Stomach (tissue), 8 donors: ENCODE measurements at regions not wholly inside any gene's neighbourhood (a gene's known extent, or its start where the extent isn't known, plus 50 kb on each side); places are given as distances from the start of the nearest gene placed in this dataset.

Experiments
- DNase-seq, 2 donors: peaks; one replicate each; pipeline versions ENCODE4 v3.0.0 to v3.0.0-alpha.2; 2013 to 2019
- H3K27ac ChIP-seq, 5 donors: fragments of 200-600 bp in 4 of 5; sonication (generic) in 4 of 5; one replicate each; pipeline ENCODE4 v1.5.1; 2013 to 2019; ENCODE audit warnings: mild to moderate bottlenecking in 1 of 5, moderate library complexity in 1 of 5
- H3K27me3 ChIP-seq, 3 donors: fragments of 200-600 bp; sonication (generic); one replicate each; pipeline ENCODE4 v1.5.1; 2017 to 2019; ENCODE audit warnings: mixed run types in 1 of 3
- H3K36me3 ChIP-seq, 4 donors: fragments of 200-600 bp; sonication (generic); 1 replicate in 3 of 4; 2 replicates in 1 of 4; pipeline ENCODE4 v1.5.1; 2016 to 2019
- H3K4me1 ChIP-seq, 4 donors: fragments of 200-600 bp; sonication (generic); one replicate each; pipeline ENCODE4 v1.5.1; 2016 to 2019
- H3K4me3 ChIP-seq, 4 donors: fragments of 200-600 bp; sonication (generic) in 3 of 4; one replicate each; pipeline ENCODE4 v1.5.1; 2016 to 2019; ENCODE audit warnings: mild to moderate bottlenecking in 1 of 4
- H3K9me3 ChIP-seq, 4 donors: fragments of 200-600 bp; sonication (generic); one replicate each; pipeline ENCODE4 v1.5.1; 2016 to 2019
- EP300 ChIP-seq: sonication (generic); formaldehyde crosslinking; IDR thresholded peaks from one replicate; pipeline ENCODE4 v1.6.1; 2017; ENCODE audit warnings: antibody characterized with exemption
- POLR2A ChIP-seq, 4 donors: fragments of 450-650 bp; IDR thresholded peaks; one replicate each; pipeline ENCODE4 v1.6.1; 2016; ENCODE audit warnings: antibody characterized with exemption in 4 of 4, control low read depth in 2 of 4, mild to moderate bottlenecking in 1 of 4, moderate library complexity in 1 of 4
- POLR2AphosphoS5 ChIP-seq, 3 donors: sonication (generic); formaldehyde crosslinking; IDR thresholded peaks; one replicate each; pipeline ENCODE4 v1.6.1; 2016; ENCODE audit warnings: antibody characterized with exemption in 3 of 3
- WGBS, 5 donors: extraction: QIAGEN DNeasy Blood & Tissue Kit in 3 of 5; methylation state at CpG; one replicate each; pipeline versions ENCODE4 v1.1.5 to v1.1.7; 2013 to 2018; 5-methylcytosine and 5-hydroxymethylcytosine counted together
- intact Hi-C: fragments of 100-400 bp; cut with DNase I; formaldehyde crosslinking; loops from one replicate; pipeline ENCODE4 v1.15.1; 2023; ENCODE audit warnings: low total_unique reads
- TF ChIP-seq, protein P1 (sequence below), 7 experiments: fragments of 450-650 bp in 4 of 7; fragments of 200-600 bp in 3 of 7; sonication (generic) in 3 of 7; IDR thresholded peaks; one replicate each; pipeline ENCODE4 v1.5.1; 2016 to 2019; ENCODE audit warnings: antibody characterized with exemption in 7 of 7, control low read depth in 2 of 7, mild to moderate bottlenecking in 1 of 7
- donor health status: healthy with polysubstance abuse.
- donor health status: Bipolar disorder and iron deficiency.
- donor health status: healthy.

DNA sequence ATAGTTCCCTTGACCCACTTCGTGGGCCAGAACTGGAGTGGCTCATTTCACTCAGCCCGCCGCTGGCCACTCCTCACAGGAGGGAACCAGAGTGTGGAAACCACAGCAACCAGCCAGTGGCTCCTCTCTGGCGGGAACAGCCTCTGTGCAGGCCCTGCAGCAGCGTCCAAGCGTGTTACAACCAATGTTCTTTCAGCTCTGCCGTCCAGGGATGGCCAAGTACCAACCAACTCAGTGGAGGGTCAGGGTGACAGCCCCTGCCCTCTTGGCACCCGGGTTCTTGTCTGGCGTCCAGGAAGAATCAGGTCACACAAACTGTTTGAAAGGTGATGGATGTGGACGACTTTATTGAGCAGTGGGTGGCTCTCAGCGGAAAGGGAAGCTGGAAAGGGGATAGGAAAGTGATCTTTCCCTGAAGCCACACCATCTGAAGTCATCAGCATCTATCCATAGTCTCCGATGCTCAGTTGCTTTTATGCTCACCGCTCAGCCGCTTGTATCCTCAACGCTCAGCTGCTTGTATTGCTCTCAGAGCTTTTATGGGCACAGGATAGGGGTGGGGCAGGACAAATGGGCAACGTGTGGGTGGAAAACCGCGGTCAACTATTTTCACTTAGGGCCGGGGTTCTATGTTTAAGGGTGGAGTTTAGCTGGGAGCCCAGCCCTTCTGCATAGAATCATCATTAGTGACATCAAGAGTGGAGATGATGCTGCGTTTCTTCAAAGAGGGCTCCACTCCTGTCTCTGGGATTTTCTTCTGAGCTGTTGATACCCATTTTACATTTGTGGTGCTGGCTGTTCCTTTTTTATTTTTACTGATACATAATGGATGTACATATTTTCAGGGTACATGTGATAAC is 250.2 kb downstream of the RRAGC start:
- H3K4me3 ChIP-seq = no peak overlapping the region
- 86 to 89% (median 87%) methylated on average over 19 to 20 of the region's 20 CpGs for WGBS, 5 donors
- DNase-seq = no peak
- no peak overlapping the region for H3K27ac ChIP-seq
- TF ChIP-seq POLR2A (IDR thresholded peaks at IDR 0.05) (no peak), POLR2AphosphoS5 (IDR thresholded peaks at IDR 0.05) (no peak), EP300 (no peak)
- TF ChIP-seq, protein P1, sequence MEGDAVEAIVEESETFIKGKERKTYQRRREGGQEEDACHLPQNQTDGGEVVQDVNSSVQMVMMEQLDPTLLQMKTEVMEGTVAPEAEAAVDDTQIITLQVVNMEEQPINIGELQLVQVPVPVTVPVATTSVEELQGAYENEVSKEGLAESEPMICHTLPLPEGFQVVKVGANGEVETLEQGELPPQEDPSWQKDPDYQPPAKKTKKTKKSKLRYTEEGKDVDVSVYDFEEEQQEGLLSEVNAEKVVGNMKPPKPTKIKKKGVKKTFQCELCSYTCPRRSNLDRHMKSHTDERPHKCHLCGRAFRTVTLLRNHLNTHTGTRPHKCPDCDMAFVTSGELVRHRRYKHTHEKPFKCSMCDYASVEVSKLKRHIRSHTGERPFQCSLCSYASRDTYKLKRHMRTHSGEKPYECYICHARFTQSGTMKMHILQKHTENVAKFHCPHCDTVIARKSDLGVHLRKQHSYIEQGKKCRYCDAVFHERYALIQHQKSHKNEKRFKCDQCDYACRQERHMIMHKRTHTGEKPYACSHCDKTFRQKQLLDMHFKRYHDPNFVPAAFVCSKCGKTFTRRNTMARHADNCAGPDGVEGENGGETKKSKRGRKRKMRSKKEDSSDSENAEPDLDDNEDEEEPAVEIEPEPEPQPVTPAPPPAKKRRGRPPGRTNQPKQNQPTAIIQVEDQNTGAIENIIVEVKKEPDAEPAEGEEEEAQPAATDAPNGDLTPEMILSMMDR (IDR thresholded peaks at IDR 0.05) = no peak
- no peaks in the 10 kb centered on the region for H3K36me3 ChIP-seq
- intact Hi-C loops = no loop called here
- H3K27me3 ChIP-seq = peaks cover 0 to 27% (median 0%) of the 10 kb centered on the region in 3 donors
- no peaks in the 10 kb centered on the region for H3K4me1 ChIP-seq
- no peaks in the 10 kb centered on the region for H3K9me3 ChIP-seq

DNA sequence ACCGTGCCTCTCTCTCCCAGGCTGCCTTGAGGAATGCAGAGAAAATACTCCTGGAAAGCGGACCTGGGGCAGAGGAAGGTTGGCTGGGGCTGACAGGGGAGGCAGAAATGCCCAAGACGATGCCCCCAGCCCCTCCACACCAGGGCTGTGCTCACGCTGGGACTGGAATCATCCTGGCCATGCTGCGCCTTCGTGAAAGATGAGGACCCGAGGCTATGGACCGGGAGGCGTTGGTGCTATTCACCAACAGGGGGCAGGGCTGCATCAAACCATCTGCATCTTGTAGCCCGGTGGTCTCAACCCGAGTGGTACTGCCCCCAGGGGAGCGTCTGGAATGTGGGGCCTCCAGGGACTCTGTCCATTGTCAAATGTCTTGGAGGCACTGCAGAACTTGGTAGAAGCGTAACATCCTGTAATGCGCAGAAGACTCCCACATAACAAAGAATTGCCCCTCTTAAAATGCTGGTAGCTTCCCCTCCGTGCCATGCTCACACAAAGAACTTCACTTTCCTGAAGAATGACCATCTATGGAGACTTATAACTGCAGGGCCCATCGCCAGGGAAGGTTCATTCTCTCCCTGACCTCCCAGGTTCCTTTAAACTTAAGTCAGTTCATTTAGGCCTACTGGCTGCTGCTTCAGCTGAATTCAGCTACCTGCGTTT is 251.2 kb downstream of the RRAGC start:
- H3K4me1 ChIP-seq = no peaks in the 10 kb centered on the region
- intact Hi-C loops = no loop called here
- no peak overlapping the region for H3K4me3 ChIP-seq
- WGBS, 5 donors = 36 to 49% (median 45%) methylated on average over 15 to 17 of the region's 17 CpGs
- DNase-seq = peak in 1 of 2 donors; percentile 61
- H3K9me3 ChIP-seq = no peaks in the 10 kb centered on the region
- peaks cover 0 to 16% (median 0%) of the 10 kb centered on the region in 3 donors for H3K27me3 ChIP-seq
- no peaks in the 10 kb centered on the region for H3K36me3 ChIP-seq
- no peak for TF ChIP-seq POLR2AphosphoS5 (IDR thresholded peaks at IDR 0.05)
- TF ChIP-seq, protein P1 (IDR thresholded peaks at IDR 0.05) = peak in 4 of 7 experiments; percentile 10 to 32 (median 18)
- H3K27ac ChIP-seq = no peak overlapping the region

DNA sequence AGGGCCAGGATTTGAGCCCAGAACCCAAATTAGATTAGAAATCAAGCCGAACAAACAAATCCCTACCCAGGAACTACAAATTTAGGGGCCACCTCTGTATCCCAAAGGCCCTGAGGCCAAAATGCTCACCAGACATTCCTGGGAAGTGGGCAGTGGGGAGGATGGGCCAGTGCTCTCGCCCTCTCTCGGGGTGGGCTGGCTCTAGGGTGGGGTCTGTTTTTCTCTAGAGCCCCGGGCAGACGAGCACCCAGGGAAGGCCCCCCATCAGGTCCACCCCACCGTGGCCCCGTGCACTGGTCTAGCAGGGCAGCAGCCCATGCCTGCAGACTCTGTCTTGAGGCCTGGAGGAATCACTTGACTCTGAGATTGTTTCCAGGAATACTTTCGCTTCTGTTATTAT is 252.0 kb downstream of the RRAGC start:
- TF ChIP-seq, protein P1 (IDR thresholded peaks at IDR 0.05) = no peak
- TF ChIP-seq POLR2AphosphoS5 (IDR thresholded peaks at IDR 0.05) = no peak
- no peak for TF ChIP-seq EP300
- no peak for TF ChIP-seq POLR2A (IDR thresholded peaks at IDR 0.05)
- 75 to 84% (median 80%) methylated on average over 7 to 8 of the region's 8 CpGs for WGBS, 5 donors
- intact Hi-C loops = no loop called here
- H3K9me3 ChIP-seq = no peaks in the 10 kb centered on the region
- no peaks in the 10 kb centered on the region for H3K4me1 ChIP-seq
- H3K27me3 ChIP-seq = peaks cover 0 to 16% (median 0%) of the 10 kb centered on the region in 3 donors
- H3K4me3 ChIP-seq = no peak overlapping the region
- DNase-seq = no peak
- H3K27ac ChIP-seq = no peak overlapping the region
- no peaks in the 10 kb centered on the region for H3K36me3 ChIP-seq

DNA sequence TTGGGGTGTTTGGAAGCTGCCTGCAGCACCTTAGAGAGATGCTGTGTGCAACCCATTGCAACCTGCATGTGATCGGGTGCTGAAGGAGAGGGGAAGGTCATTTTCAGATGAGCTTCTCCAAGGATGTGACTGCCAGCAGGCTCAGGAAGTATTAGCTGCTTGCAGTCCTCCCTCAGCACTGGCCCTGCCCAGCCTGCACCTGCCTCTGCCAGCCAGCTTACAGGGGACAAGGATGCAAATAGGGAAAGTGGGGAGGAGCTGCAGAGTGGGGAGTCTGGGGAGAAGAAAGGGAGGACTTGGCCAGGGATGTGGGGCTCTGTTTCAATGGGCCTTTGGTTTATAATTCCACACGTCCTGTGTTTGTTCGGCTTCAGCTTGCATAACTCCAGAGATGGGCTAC is 254.5 kb downstream of the RRAGC start:
- no peak overlapping the region for H3K4me3 ChIP-seq
- no peak for DNase-seq
- no peaks in the 10 kb centered on the region for H3K9me3 ChIP-seq
- H3K27ac ChIP-seq = no peak overlapping the region
- no peak for TF ChIP-seq EP300
- TF ChIP-seq POLR2A (IDR thresholded peaks at IDR 0.05) = no peak
- TF ChIP-seq, protein P1 (IDR thresholded peaks at IDR 0.05) = no peak
- TF ChIP-seq POLR2AphosphoS5 (IDR thresholded peaks at IDR 0.05) = no peak
- 73 to 89% (median 81%) methylated on average over 3 of the region's 3 CpGs for WGBS, 5 donors
- H3K4me1 ChIP-seq = no peaks in the 10 kb centered on the region
- intact Hi-C loops = no loop called here
- no peaks in the 10 kb centered on the region for H3K36me3 ChIP-seq
- H3K27me3 ChIP-seq = peaks cover 0 to 16% (median 0%) of the 10 kb centered on the region in 3 donors
